Calu3 (cell line): ENCODE measurements at regions not wholly inside any gene's neighbourhood (a gene's known extent, or its start where the extent isn't known, plus 50 kb on each side); places are given as distances from the start of the nearest gene placed in this dataset.

ENCODE experiments used
- BruUV-seq: library from RNA; stranded (reverse); fragments of 400-500 nt; replicated peaks from 2 replicates; lab custom pipeline; 2021; lab: Mats Ljungman, UMichigan
- CTCF ChIA-PET: fragments of 300-600 bp; sonication (Branson Sonifier 250); formaldehyde crosslinking; loops from one replicate; lab custom pipeline; 2022; ENCODE audit warnings: antibody characterized with exemption; lab: Charles Lee
- DNase-seq: peaks from one replicate; pipeline ENCODE4 v3.0.0; 2022
- H3K27ac Mint-ChIP-seq: one replicate; pipeline ENCODE4 v1.8.0; 2022; ENCODE audit warnings: mixed read lengths; ENCODE audit not compliant: unreplicated experiment
- H3K27me3 Mint-ChIP-seq: one replicate; pipeline ENCODE4 v1.8.0; 2022; ENCODE audit warnings: mixed read lengths; ENCODE audit not compliant: unreplicated experiment
- H3K36me3 Mint-ChIP-seq: one replicate; pipeline ENCODE4 v1.8.0; 2022; ENCODE audit warnings: mild to moderate bottlenecking, moderate library complexity, mixed read lengths; ENCODE audit not compliant: insufficient read depth, unreplicated experiment
- H3K4me1 Mint-ChIP-seq: one replicate; pipeline ENCODE4 v1.8.0; 2022; ENCODE audit warnings: mild to moderate bottlenecking, low read depth, mixed read lengths; ENCODE audit not compliant: unreplicated experiment
- H3K4me3 Mint-ChIP-seq: one replicate; pipeline ENCODE4 v1.8.0; 2022; ENCODE audit warnings: mild to moderate bottlenecking, low read depth, moderate library complexity, mixed read lengths; ENCODE audit not compliant: unreplicated experiment
- H3K9me3 Mint-ChIP-seq: one replicate; pipeline ENCODE4 v1.8.0; 2022; ENCODE audit warnings: low read depth, mixed read lengths; ENCODE audit not compliant: unreplicated experiment
- intact Hi-C: fragments of 100-400 bp; cut with micrococcal nuclease; formaldehyde crosslinking; loops from one replicate; pipeline ENCODE4 v1.10.0; 2022; ENCODE audit not compliant: unreplicated experiment
- TF ChIP-seq, protein P1 (sequence below): fragments of 200-600 bp; IDR thresholded peaks from one replicate; pipeline ENCODE4 v1.8.0; 2022; ENCODE audit warnings: antibody characterized with exemption; ENCODE audit not compliant: unreplicated experiment

GRCh38 chr5:13133951-13134350 lies 810.5 kb downstream of the DNAH5 start:
- Mint-ChIP-seq H3K4me1 (no peaks in the 10 kb centered on the region), H3K4me3 (no peak overlapping the region), H3K36me3 (no peaks in the 10 kb centered on the region), H3K27ac (no peak overlapping the region), H3K27me3 (no peaks in the 10 kb centered on the region), H3K9me3 (peaks cover 13% of the 10 kb centered on the region)
- BruUV-seq = no TSS peak
- CTCF ChIA-PET = no interaction called here
- TF ChIP-seq, protein P1, sequence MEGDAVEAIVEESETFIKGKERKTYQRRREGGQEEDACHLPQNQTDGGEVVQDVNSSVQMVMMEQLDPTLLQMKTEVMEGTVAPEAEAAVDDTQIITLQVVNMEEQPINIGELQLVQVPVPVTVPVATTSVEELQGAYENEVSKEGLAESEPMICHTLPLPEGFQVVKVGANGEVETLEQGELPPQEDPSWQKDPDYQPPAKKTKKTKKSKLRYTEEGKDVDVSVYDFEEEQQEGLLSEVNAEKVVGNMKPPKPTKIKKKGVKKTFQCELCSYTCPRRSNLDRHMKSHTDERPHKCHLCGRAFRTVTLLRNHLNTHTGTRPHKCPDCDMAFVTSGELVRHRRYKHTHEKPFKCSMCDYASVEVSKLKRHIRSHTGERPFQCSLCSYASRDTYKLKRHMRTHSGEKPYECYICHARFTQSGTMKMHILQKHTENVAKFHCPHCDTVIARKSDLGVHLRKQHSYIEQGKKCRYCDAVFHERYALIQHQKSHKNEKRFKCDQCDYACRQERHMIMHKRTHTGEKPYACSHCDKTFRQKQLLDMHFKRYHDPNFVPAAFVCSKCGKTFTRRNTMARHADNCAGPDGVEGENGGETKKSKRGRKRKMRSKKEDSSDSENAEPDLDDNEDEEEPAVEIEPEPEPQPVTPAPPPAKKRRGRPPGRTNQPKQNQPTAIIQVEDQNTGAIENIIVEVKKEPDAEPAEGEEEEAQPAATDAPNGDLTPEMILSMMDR = no peak
- no peak for DNase-seq
- intact Hi-C loops = no loop called here

DNA sequence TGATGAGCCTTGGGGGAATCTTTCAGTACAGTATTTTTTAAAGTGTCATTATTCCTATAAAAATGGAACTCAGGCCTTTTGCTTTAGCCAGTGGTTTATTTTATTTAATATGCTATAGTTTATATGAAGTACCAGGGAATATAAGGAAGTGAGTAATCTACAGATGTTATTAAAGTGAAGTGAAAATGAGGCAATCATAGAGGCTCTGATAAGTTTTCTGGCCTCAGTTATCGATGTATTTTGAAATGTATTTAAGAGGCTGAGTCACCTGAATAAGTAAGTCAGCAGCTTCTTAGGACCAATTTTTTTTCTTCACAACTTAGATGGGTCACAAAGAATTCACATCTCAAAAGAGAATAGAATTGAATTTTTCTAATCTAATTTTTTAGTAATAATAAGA lies 829.0 kb downstream of the DNAH5 start:
- Mint-ChIP-seq H3K27me3 (no peaks in the 10 kb centered on the region), H3K9me3 (peaks cover 8% of the 10 kb centered on the region), H3K27ac (no peak overlapping the region), H3K4me1 (no peaks in the 10 kb centered on the region), H3K4me3 (no peak overlapping the region), H3K36me3 (no peaks in the 10 kb centered on the region)
- TF ChIP-seq, protein P1 = no peak
- DNase-seq = no peak
- no TSS peak for BruUV-seq
- intact Hi-C loops = no loop called here
- CTCF ChIA-PET = no interaction called here

GRCh38 chr5:13108265-13108664 lies 836.2 kb downstream of the DNAH5 start:
- H3K27ac Mint-ChIP-seq = no peak overlapping the region
- intact Hi-C loops = no loop called here
- H3K9me3 Mint-ChIP-seq = peaks cover 5% of the 10 kb centered on the region
- no TSS peak for BruUV-seq
- CTCF ChIA-PET = no interaction called here
- H3K4me1 Mint-ChIP-seq = no peaks in the 10 kb centered on the region
- no peaks in the 10 kb centered on the region for H3K27me3 Mint-ChIP-seq
- no peak overlapping the region for H3K4me3 Mint-ChIP-seq
- TF ChIP-seq, protein P1 = no peak
- H3K36me3 Mint-ChIP-seq = no peaks in the 10 kb centered on the region
- no peak for DNase-seq

GRCh38 chr5:13107537-13107936 lies 837.0 kb downstream of the DNAH5 start:
- Mint-ChIP-seq H3K4me1 (no peaks in the 10 kb centered on the region), H3K27me3 (no peaks in the 10 kb centered on the region), H3K36me3 (no peaks in the 10 kb centered on the region), H3K9me3 (peaks cover 5% of the 10 kb centered on the region), H3K27ac (no peak overlapping the region), H3K4me3 (no peak overlapping the region)
- no peak for DNase-seq
- CTCF ChIA-PET = no interaction called here
- intact Hi-C loops = no loop called here
- TF ChIP-seq, protein P1 = no peak
- no TSS peak for BruUV-seq
